Kidney tubule cell (primary cell): ENCODE measurements at regions not wholly inside any gene's neighbourhood (a gene's known extent, or its start where the extent isn't known, plus 50 kb on each side); places are given as distances from the start of the nearest gene placed in this dataset.

Source experiments
- DNase-seq: peaks from one replicate; pipeline ENCODE4 v3.0.0-alpha.2; 2018; ENCODE audit warnings: low spot score

DNA sequence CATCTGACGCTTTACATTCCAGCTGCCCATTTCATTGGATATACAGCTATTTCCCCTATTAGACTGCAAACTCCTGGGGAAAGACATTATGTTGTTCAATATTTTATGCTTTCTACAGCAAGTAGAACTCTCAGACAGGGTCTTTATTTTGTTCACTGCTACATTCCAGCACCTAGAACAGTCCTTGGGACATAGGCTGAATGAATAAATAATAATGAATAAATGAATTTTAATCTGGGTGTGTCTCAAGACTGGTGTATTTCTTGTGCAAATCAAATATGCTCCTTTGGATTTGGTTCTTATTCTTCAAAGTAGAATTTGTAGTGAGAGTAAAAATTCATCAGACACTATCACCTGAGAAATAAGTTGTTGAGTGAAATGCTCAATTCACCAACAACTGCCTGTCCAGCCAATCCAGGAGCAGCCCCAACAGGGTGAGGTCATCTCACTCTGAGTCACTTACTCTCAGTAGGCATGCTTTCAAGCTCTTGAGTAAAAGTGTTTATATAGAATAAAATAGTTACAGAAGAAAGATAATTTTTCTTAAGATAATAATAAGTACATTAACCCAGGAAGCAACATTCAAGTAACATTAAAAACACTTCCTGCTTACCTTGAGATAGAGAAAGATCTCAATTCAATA is 287.5 kb upstream of the NPVF start:
- peak; percentile 37 for DNase-seq

DNA sequence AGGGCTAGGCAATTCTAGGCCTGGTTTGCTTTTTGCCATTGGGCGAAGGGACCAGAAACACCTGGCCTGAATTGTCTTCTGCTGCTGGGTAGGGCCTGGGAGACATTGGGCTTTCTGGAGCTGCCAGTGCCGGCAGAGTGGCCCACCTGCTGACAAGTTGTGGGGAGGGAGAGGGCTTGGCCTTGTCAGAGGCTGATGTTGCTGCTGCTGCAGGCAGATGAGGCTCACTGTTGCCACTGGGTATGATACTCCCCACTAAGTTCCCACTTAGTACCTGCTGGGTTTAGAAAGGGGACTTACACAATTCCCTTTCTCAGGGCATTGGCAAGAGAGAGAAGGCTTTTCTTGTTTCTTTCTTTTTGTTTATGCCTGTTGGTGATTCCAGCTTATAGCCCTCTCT is 289.6 kb upstream of the NPVF start:
- no peak for DNase-seq

DNA sequence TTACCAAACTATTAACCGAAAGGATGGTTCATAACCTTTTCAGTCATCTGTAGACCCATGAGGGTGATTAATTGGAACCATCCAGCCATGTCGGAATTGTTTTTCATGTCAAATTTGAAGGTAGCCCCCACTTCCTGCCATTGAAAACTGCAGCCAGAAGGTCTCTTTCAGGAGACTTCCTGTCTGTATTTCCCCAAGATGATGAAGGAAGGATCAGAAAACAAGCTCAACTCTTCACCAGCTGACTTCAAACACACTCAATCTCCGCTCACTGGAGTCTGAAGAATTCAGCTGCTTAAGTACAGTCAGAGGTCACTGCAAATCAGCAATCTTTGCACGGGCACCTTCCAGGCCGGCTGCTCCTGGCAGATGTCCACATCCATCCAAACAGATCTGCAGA is 291.7 kb upstream of the NPVF start:
- DNase-seq, result peak; percentile 44

DNA sequence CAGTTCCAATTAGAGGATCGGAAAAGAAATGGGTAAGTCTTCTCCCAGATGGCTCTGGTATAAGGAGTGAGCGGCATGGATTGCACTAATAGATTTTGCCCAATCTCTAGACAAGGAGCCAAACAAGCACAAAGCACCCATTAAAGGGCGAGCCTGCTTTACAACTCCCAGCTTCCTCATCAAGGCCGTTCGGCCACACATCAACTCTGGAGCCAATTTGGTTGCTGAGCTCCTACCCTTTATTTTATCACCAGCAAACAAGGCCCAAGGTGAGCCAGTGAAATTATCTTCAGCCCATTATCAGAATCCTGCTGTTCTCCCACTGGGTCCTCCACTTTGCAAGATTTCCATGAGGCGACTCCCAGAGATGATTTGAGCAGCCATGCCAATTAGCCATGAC is 292.2 kb upstream of the NPVF start:
- DNase-seq, result no peak

DNA sequence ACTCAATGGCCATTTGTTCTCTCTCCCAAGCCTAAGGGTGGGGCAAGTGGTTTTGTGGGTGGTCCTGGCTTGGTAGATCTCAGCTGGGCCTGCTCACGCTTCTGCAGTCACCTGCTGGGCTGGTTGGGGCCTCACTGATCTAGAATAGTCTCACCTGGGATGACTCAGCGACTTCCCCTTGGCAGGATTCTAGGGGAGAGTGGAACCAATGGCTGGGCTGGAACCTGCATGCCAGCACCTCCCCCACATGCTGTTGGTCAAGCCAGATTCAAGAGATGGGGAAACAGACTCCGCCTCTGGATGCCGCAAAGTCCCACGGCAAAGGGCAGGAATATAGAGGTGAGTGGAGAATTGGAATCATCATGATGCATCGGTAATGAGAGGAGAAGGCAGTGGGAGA is 292.9 kb upstream of the NPVF start:
- DNase-seq, result no peak

DNA sequence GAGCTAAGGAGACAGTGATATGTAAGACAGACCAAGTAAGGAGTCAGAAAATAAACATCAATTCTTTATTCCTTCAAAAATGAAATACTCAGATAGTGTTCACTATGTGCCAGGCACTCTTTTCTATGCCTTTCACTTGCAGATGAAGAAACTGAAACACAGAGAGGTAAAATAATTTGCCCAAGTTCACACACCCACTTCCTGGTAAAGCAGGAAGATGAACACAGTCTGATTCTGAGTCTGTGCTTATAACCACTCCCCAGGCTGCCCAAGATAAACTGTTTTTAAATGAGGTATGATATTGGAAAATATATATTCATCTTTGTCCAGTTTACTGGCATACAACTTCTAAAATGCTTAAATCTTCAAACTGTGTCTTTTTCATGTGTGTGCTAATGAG is 294.4 kb upstream of the NPVF start:
- DNase-seq, result no peak

DNA sequence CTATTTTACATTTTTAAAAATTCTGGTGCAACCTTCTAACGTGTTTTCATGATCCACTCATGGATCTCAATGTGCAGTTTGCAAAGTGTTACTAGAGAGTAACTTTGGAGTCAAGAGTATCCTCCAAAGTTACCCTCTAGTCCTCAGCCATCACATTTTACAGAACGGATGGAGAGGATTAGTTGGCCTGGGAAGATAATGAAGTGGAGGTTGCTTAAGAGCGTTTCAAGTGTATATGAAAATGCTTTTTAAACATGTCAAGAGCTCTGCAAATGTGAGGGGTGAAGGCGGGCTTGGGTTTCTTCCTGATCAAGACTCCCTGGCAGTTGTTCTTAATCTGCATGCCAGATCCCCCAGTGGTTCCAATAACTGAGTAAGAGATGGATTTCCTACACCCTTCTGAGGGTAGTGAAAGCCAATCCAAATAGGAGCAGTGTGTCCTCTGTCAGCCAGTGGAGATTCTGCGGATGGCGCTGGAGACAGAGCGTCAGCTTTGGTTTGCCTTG is 299.4 kb upstream of the NPVF start:
- DNase-seq, result no peak

DNA sequence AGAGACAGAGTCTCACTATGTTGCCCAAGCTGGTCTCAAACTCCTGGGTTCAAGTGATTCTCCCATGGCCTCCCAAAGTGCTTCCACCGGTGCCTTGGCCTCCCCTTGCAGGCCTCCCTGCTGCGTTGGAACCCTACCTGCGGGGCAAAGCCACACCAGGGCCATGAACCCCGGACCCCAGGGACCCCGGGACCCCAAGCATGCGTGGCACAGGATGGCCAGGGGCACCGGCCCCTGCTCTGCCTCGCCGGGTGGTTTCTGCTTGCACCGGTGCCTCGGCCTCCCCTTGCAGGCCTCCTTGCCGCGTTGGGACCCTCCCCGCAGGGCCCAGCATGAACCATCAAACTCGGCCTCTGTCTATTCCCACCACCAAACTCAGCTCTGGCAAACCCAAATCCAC is 301.0 kb upstream of the NPVF start:
- DNase-seq, result no peak

DNA sequence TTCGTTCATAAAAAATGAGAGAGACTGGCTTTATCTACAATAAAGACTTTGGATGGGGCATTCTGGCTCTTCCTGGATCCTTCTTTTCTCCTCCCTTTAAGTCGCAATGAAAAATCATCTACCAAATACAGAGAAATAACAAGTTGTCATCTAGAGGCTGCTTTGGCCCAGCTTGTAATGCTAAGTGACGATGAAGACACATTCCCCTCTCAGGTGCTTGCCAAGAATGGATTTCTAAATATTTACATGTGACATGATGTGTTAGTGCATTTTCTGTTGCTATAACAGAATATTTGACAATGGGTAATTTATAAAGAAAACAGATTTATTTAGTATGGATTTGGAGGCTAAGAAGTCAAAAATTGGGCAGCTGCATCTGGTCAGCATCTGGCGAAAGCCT is 308.6 kb upstream of the NPVF start:
- no peak for DNase-seq

DNA sequence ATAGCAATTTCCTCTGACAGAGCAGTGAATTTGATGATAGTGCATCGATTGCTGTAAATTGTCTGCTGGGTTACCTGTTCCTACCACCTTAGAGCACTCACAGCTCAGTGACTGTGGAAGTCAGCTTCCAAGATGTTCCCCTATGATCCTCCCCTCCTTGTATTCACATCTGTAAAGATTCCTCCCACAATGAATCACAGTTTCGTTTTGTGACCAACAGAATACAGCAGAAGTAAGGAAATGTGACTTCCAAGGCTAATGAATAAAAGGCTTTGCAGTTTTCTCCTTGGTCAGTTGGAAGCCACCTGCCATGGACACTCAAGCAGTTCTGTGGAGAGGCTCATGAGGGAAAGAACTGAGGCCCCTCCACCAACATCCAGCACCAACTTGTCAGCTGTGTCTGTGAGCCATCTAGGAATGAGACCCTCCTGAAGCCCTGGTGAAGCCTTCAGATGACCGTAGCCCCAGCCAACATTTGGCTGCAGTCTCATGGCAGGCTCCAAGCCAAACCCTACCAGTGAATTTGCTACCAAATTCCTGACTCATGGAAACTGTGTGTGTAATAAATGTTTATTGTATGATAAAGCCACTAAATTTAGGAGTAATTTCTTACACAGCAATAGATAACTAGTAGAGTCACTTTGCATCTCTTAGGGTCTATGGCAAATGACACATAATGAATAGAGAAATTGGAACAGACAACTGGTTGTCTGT is 309.5 kb upstream of the NPVF start:
- no peak for DNase-seq

DNA sequence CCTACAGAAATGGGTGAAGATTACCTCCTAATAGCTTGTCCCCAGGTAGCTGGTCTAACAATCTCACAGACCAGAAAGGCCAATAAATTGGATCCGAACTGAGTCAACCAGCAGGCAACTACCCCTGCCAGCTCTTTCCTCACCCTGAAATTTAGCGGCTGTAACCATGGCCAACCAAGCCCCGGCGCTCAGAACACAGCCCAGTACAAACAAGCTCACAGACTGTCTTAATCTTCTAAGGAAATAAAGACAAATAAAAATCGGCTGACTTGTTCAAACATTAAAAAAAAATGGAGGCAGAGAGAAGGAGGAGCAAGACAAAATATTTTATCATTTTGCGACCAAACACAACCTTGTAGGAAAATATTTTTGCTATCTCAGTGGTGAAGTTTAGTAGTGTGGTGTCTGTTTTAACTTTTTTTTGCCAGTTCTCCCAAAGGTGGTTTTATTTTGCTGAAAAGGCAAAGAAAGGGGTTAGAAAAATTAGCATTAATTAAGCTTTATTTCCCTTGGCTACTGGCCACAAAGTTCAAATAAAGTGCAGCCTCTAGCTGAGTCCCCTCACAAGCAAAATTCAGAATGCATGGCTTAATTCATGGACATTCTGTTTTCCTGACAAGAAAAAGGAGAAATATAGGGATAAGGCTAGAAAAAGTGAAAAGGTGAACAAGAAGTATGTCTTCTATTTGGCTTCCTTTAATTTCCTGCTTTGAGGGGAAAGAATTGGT is 313.0 kb upstream of the NPVF start:
- no peak for DNase-seq

DNA sequence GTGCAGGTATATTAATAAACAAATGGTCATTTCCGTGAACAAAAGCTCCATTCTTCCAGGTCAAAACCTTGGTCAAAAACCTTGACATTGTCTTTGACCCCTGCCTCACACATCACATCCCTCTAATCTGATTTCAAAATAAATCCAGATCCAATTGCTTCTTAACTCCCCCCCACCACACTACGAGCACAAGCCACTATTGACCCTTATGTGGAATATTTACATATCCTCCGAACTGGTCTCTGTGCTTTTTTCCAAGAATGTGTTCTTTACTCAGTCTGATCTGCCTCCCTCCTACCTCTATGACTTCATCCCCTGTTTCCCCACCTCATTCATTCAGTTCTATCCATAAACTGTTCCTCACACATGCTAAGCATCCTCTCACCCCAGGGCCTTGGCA is 313.6 kb upstream of the NPVF start:
- DNase-seq, result no peak

DNA sequence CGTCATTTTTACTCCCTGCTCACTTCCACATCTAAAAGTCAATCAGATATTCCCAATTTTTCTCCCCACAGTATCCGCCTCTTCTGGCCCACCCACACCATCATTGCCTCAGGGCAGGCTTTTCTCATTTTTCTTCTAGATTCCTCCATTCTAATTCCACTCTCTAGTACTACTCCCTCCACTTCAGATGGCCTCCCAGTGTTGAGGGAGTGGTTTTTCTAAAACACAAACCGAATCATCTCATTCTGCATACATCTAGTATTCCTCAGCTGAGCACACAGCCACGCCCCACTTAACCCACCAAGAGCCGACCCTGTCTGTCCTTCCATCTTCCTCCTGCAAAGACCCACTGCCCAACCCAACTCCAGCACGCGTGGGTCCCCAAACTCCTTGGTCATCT is 314.9 kb upstream of the NPVF start:
- DNase-seq, result no peak

DNA sequence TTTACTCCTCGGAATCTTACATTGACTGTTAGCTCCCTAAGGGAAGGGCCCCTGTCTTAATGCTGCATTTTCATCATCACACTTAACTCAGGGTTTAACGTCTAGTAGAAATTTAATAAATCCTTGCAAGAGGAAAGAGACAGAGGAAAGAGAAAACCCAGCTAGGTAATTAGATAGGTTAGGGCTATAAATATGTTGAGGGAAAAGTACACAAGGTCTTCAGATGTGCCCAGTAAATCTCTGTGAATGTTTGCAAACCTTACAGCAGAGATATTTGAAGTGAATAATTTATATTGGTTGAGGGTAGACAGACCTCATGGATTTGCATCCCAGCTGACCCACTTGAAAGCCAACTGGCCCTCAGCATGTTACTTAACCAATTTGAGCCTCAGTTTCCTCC is 315.5 kb upstream of the NPVF start:
- no peak for DNase-seq

DNA sequence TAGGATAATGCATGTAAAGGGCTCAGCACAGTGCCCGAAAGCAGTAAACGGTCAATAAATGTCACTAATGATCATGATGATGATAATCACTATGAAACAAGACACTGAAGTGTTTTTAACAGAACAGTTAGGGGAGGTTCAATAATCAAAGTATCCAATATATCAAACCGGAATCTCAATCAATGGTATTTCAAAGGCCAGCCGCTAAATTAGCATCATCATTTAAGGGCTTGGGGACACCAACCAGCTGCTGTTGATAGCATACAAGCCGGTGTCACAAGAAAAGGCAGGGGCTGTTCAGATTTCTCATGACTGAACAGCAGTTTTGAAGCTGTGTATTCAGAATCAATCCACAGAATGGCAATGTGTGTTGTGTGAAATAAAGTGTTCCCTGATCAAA is 316.0 kb upstream of the NPVF start:
- no peak for DNase-seq

DNA sequence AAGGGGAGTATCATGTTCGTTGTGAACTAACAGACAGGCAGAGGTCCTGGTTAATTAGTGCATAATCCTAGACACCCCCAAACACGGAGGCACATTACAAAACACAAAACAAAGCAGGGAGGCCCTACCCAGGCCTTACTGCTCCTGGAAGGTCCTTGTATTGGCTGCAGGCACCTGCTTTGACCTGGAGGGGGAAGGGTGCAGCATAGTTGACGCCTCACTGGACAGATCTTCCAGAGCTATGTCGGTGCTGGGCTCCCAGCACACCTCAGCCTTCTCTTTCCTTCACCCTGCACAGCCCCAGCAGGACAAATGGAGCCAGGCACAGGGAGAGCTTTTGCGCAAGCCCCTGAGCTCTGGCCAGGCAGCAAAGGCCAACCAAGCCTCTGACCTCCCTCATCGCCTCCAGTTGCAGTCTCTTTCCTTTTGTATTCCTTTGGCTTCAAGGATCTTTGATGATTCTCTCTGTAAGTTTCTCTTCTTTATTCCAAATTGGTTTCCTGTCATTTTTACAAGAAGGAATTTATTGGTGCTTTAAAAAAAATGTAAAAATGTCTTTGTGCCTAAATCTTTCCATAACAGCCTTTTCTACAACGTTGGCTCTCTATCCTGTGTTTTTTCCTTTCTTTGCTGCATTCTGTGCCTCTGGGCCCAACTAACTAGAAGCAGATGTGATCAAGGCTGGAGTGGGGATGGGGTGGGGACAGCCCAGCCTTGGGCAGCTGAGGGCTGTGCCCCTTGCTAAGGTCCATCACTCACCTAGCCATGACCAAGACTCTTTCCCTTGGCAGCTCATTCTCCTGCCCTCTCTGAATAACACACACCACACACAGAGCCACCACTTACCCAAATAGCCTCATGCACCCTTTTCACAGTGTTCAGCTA is 317.1 kb upstream of the NPVF start:
- no peak for DNase-seq

DNA sequence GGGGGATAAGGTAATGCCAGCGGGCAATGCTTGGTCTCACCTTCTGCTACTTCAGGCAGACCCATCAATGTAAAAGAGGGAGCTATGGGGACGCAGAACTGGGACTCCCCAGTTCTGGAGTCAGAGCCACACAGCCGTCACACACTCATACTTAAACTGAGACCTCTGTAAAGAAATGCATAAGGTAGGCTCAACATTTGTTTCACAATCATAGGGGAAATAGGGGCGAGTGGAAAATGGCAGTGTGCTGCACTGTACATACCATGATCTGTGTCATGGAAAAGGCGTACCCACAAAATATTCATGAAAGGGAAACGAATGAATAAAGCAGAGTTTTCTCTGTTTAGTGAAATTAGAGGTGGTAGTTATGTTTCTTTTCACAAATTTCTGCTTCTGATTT is 318.0 kb upstream of the NPVF start:
- no peak for DNase-seq

DNA sequence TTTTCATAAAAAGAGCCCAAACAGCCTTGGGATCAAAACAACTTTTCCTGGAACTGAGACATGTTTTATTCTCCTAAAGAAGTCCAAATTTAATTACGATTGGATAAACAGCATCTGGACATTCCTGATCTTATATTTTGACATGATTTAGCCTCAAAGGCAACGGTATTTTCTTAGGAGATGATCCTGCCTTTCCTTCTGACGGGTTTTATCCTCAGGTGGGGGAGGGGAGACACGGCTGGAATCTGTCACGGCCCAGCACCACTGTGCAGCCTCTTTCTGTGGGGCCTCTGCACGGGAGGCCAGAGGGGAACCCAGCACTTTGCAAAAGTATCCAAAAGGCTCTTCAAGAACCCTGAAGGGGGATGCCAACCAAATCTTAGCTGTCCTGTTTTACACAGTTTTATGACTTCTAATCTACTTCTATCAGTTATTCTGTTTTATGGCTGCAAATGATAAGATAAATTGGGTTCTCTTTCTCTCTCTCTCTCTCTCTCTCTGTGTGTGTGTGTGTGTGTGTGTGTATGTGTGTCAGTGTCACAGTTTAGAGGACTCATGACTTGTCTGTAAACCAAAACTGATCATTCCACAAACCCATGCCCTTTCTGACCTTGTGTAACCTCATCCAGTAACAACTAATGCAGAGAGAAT is 321.1 kb upstream of the NPVF start:
- no peak for DNase-seq

DNA sequence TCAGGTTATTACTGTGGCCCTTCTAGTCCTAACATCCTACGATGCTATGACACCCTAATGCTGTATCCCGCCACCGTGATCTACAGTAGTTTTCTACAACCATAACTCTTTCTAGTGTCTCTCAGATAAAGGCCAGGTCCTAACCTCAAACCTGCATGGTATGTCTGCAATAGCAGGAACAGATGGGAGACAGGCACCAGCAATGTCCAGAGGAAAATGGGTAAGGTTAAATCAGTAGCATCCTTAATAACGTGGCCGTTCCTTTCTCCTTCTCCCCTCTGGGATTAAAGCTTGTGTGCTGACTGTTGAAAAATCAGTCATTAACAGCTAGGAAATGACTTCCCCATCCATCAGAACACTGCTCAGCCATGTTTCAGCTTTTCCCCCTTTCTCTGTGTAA is 321.9 kb upstream of the NPVF start:
- no peak for DNase-seq

DNA sequence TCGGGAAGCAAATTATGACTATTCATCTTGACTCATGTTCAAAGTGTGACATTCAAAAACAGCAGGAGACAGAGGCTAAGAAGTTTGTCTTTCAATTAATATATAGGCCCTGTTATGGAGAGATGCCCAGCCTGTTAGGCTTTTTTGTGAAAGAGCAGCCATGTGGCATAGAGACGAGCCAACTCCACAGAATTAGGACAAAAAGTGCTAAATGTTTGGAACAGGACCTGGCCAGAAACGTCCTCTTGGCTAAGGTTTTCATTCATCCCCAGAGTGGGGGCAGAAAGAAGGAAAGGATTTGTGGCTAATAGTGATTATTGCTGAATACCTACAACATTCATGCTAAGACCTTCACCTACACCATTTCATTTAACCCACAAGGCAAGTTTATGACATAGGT is 324.7 kb upstream of the NPVF start:
- DNase-seq, result no peak

DNA sequence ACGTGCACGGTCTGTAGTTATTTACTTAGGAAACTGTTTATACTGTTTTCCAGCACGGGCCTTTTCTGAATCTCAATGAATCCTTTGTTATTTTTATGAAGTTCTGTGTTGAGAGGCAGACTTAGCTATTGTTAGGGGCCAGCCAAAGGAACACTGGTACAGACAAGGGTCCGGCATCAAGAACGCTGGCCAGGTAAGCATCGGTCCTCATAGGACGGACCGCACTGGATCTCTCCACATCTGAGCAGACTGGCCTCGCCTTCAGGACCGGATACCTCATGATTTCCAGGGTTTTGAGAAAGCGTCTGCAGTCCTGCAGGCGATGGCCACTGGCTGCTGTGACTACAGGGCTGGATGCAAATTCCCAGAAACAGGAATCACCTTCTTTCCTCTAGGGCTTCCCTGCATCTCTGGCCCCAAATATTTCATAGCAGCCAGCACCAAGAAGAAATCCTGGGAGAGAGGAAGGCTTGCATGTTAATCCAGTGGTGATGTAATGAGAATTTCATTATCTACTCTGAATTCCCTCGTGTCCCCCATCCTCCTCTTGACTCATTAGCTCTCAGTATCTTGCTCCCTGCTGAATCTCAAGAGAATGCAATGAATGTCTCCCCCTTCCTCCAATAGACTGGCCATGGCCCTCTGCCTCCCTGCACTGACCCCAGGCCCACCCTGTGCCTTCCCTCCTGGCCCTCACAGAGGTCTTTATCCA is 325.4 kb upstream of the NPVF start:
- DNase-seq, result no peak
